GM23338 (cell line): ENCODE measurements at regions not wholly inside any gene's neighbourhood (a gene's known extent, or its start where the extent isn't known, plus 50 kb on each side); places are given as distances from the start of the nearest gene placed in this dataset.

ENCODE experiments used
- ATAC-seq: fragments of 200-7000 bp; cut with Tn5 transposase; 3 replicates; pipeline ENCODE4 v1.9.1; 2020
- DNase-seq: peaks from one replicate; pipeline ENCODE4 v3.0.0-alpha.2; 2015; ENCODE audit warnings: low spot score
- H2AFZ ChIP-seq: fragments of 200-600 bp; sonication (generic); 2 replicates; pipeline ENCODE4 v1.8.0; 2016; ENCODE audit warnings: antibody characterized with exemption, mild to moderate bottlenecking, moderate library complexity
- H3F3A ChIP-seq: fragments of 200-600 bp; sonication (generic); replicated peaks from 2 replicates; pipeline ENCODE4 v1.8.0; 2017; ENCODE audit warnings: antibody characterized with exemption, mixed run types, low read depth
- H3K27ac ChIP-seq: fragments of 200-600 bp; sonication (generic); 2 replicates; pipeline ENCODE4 v1.6.1; 2016; ENCODE audit warnings: low read depth
- H3K27me3 ChIP-seq: fragments of 200-600 bp; sonication (generic); 2 replicates; pipeline ENCODE4 v1.8.0; 2016; ENCODE audit warnings: mild to moderate bottlenecking, mixed run types, moderate library complexity; ENCODE audit not compliant: insufficient read depth
- H3K36me3 ChIP-seq: fragments of 200-600 bp; sonication (generic); 2 replicates; pipeline ENCODE4 v1.8.0; 2016; ENCODE audit warnings: mild to moderate bottlenecking; ENCODE audit not compliant: insufficient read depth
- H3K4me1 ChIP-seq: fragments of 200-600 bp; sonication (generic); 2 replicates; pipeline ENCODE4 v1.8.0; 2016; ENCODE audit warnings: mild to moderate bottlenecking, moderate library complexity; ENCODE audit not compliant: insufficient read depth
- H3K4me2 ChIP-seq: fragments of 200-600 bp; sonication (generic); 2 replicates; pipeline ENCODE4 v1.7.1; 2017; ENCODE audit warnings: mixed run types
- H3K4me3 ChIP-seq: fragments of 200-600 bp; sonication (generic); 2 replicates; pipeline ENCODE4 v1.6.1; 2016; ENCODE audit warnings: mixed run types
- H3K79me2 ChIP-seq: fragments of 200-600 bp; sonication (generic); replicated peaks from 2 replicates; pipeline ENCODE4 v1.8.0; 2017; ENCODE audit warnings: mild to moderate bottlenecking; ENCODE audit not compliant: insufficient read depth
- H3K9me2 ChIP-seq: fragments of 200-600 bp; sonication (generic); 2 replicates; pipeline ENCODE4 v1.8.0; 2017; ENCODE audit not compliant: insufficient read depth
- H4K20me1 ChIP-seq: fragments of 200-600 bp; sonication (generic); replicated peaks from 2 replicates; pipeline ENCODE4 v1.8.0; 2017; ENCODE audit warnings: mild to moderate bottlenecking; ENCODE audit not compliant: insufficient read depth
- H3K27ac Mint-ChIP-seq: 2 replicates; pipeline ENCODE4 v1.8.0; 2020; ENCODE audit warnings: inconsistent platforms, mild to moderate bottlenecking, moderate library complexity, mixed read lengths
- H3K27me3 Mint-ChIP-seq: 3 replicates; pipeline ENCODE4 v1.8.0; 2022; ENCODE audit warnings: low read depth, mild to moderate bottlenecking, moderate library complexity, mixed read lengths, inconsistent platforms; ENCODE audit not compliant: insufficient read depth, poor library complexity
- H3K36me3 Mint-ChIP-seq: 3 replicates; pipeline ENCODE4 v1.8.0; 2021; ENCODE audit warnings: low read depth, mild to moderate bottlenecking, inconsistent platforms, moderate library complexity, mixed read lengths
- H3K4me1 Mint-ChIP-seq: 3 replicates; pipeline ENCODE4 v1.8.0; 2020; ENCODE audit warnings: mild to moderate bottlenecking, inconsistent platforms, mixed read lengths
- H3K4me3 Mint-ChIP-seq: 3 replicates; pipeline ENCODE4 v1.8.0; 2021; ENCODE audit warnings: moderate library complexity, mild to moderate bottlenecking, inconsistent platforms, mixed read lengths
- H3K9me3 Mint-ChIP-seq: 3 replicates; pipeline ENCODE4 v1.8.0; 2020; ENCODE audit warnings: moderate library complexity, mild to moderate bottlenecking, inconsistent platforms, mixed read lengths
- CREB1 ChIP-seq: fragments of 250-450 bp; sonication (Bioruptor Pico); IDR thresholded peaks from 2 replicates; pipeline ENCODE4 v1.5.0; 2020; ENCODE audit warnings: low read depth, mild to moderate bottlenecking, moderate library complexity
- CTCF ChIP-seq, 2 experiments: fragments of 200-600 bp in 1 of 2; sonication (generic) in 1 of 2; conservative IDR thresholded peaks; 2 replicates each; pipeline versions ENCODE4 v1.5.1 to v1.6.1; 2016 to 2017; ENCODE audit warnings: antibody characterized with exemption in 2 of 2, low read depth in 2 of 2, mild to moderate bottlenecking in 2 of 2, moderate library complexity in 1 of 2
- ETS1 ChIP-seq: IDR thresholded peaks from 2 replicates; pipeline ENCODE4 v1.6.1; 2016; ENCODE audit warnings: antibody characterized with exemption
- EZH2 ChIP-seq: fragments of 200-600 bp; sonication (generic); IDR thresholded peaks from one replicate; pipeline ENCODE4 v1.8.0; 2017; ENCODE audit warnings: antibody characterized with exemption, mild to moderate bottlenecking, low read depth; ENCODE audit not compliant: unreplicated experiment
- JUNB ChIP-seq: IDR thresholded peaks from one replicate; pipeline ENCODE4 v1.6.1; 2016; ENCODE audit warnings: antibody characterized with exemption; ENCODE audit not compliant: unreplicated experiment
- NANOG ChIP-seq: IDR thresholded peaks from 2 replicates; pipeline ENCODE4 v1.6.1; 2016; ENCODE audit warnings: antibody characterized with exemption, borderline replicate concordance
- POLR2AphosphoS5 ChIP-seq: IDR thresholded peaks from 2 replicates; pipeline ENCODE4 v1.6.1; 2016; ENCODE audit warnings: antibody characterized with exemption, low read depth
- REST ChIP-seq: IDR thresholded peaks from one replicate; pipeline ENCODE4 v1.6.1; 2018; ENCODE audit warnings: antibody characterized with exemption; ENCODE audit not compliant: unreplicated experiment
- STAT1 ChIP-seq: IDR thresholded peaks from one replicate; pipeline ENCODE4 v1.6.1; 2016; ENCODE audit warnings: antibody characterized with exemption; ENCODE audit not compliant: unreplicated experiment
- ZNF114 ChIP-seq: fragments of 250-450 bp; sonication (Bioruptor Pico); IDR thresholded peaks from 2 replicates; pipeline ENCODE4 v1.5.0; 2020; ENCODE audit warnings: mild to moderate bottlenecking, moderate library complexity
- ZNF331 ChIP-seq: fragments of 250-450 bp; sonication (Bioruptor Pico); IDR thresholded peaks from 2 replicates; pipeline ENCODE4 v1.5.0; 2020; ENCODE audit warnings: low read depth, mild to moderate bottlenecking, moderate library complexity
- TF ChIP-seq, protein P1 (sequence below): fragments of 250-450 bp; sonication (Bioruptor Pico); IDR thresholded peaks from 2 replicates; pipeline ENCODE4 v1.5.0; 2020; ENCODE audit warnings: mild to moderate bottlenecking, moderate library complexity

DNA sequence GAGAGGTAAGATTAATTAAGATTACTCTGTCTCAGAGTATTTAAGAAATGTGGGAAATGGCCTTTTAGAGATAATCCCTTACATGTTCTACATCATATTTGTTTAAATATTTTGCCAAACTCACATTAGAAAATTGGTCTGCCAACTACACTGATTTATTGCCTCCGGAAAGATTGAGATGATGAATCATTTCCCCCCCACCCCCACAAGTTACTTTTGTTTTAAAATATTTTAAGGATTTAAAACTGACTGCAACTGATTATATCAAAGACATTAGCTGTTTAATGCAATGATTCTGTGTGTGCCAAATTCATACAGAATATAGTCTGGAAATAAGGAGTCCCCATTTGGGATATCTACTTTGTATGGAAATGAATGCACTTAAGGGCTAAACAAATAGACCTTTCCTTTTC, 674.4 kb downstream of the PRR16 start:
- H3K9me3 Mint-ChIP-seq: peaks cover 15% of the 10 kb centered on the region; the same call in 2 of the 3 replicates
- Histone ChIP-seq H3K27me3 (no peaks in the 10 kb centered on the region), H2AFZ (no peak overlapping the region), H3K36me3 (no peaks in the 10 kb centered on the region), H3K9me2 (peaks cover 3% of the 10 kb centered on the region; the same call in 1 of the 2 replicates), H3K79me2 (no peaks in the 10 kb centered on the region), H3K27ac (no peak overlapping the region), H3K4me1 (no peaks in the 10 kb centered on the region), H3F3A (no peaks in the 10 kb centered on the region), H4K20me1 (no peaks in the 10 kb centered on the region), H3K4me3 (no peak overlapping the region), H3K4me2 (no peak overlapping the region)
- peaks cover 11% of the 10 kb centered on the region for H3K36me3 Mint-ChIP-seq
- no peak overlapping the region for H3K27ac Mint-ChIP-seq
- no peak for DNase-seq
- H3K4me1 Mint-ChIP-seq: no peaks in the 10 kb centered on the region
- no peak for TF ChIP-seq POLR2AphosphoS5
- TF ChIP-seq REST: no peak
- TF ChIP-seq CREB1: no peak
- no peak for TF ChIP-seq ZNF331 (CRISPR knock-in tag)
- no peak for TF ChIP-seq JUNB
- TF ChIP-seq EZH2: no peak
- no peak for TF ChIP-seq STAT1
- TF ChIP-seq NANOG: no peak
- no peak for TF ChIP-seq ZNF114 (CRISPR knock-in tag)
- TF ChIP-seq, protein P1, sequence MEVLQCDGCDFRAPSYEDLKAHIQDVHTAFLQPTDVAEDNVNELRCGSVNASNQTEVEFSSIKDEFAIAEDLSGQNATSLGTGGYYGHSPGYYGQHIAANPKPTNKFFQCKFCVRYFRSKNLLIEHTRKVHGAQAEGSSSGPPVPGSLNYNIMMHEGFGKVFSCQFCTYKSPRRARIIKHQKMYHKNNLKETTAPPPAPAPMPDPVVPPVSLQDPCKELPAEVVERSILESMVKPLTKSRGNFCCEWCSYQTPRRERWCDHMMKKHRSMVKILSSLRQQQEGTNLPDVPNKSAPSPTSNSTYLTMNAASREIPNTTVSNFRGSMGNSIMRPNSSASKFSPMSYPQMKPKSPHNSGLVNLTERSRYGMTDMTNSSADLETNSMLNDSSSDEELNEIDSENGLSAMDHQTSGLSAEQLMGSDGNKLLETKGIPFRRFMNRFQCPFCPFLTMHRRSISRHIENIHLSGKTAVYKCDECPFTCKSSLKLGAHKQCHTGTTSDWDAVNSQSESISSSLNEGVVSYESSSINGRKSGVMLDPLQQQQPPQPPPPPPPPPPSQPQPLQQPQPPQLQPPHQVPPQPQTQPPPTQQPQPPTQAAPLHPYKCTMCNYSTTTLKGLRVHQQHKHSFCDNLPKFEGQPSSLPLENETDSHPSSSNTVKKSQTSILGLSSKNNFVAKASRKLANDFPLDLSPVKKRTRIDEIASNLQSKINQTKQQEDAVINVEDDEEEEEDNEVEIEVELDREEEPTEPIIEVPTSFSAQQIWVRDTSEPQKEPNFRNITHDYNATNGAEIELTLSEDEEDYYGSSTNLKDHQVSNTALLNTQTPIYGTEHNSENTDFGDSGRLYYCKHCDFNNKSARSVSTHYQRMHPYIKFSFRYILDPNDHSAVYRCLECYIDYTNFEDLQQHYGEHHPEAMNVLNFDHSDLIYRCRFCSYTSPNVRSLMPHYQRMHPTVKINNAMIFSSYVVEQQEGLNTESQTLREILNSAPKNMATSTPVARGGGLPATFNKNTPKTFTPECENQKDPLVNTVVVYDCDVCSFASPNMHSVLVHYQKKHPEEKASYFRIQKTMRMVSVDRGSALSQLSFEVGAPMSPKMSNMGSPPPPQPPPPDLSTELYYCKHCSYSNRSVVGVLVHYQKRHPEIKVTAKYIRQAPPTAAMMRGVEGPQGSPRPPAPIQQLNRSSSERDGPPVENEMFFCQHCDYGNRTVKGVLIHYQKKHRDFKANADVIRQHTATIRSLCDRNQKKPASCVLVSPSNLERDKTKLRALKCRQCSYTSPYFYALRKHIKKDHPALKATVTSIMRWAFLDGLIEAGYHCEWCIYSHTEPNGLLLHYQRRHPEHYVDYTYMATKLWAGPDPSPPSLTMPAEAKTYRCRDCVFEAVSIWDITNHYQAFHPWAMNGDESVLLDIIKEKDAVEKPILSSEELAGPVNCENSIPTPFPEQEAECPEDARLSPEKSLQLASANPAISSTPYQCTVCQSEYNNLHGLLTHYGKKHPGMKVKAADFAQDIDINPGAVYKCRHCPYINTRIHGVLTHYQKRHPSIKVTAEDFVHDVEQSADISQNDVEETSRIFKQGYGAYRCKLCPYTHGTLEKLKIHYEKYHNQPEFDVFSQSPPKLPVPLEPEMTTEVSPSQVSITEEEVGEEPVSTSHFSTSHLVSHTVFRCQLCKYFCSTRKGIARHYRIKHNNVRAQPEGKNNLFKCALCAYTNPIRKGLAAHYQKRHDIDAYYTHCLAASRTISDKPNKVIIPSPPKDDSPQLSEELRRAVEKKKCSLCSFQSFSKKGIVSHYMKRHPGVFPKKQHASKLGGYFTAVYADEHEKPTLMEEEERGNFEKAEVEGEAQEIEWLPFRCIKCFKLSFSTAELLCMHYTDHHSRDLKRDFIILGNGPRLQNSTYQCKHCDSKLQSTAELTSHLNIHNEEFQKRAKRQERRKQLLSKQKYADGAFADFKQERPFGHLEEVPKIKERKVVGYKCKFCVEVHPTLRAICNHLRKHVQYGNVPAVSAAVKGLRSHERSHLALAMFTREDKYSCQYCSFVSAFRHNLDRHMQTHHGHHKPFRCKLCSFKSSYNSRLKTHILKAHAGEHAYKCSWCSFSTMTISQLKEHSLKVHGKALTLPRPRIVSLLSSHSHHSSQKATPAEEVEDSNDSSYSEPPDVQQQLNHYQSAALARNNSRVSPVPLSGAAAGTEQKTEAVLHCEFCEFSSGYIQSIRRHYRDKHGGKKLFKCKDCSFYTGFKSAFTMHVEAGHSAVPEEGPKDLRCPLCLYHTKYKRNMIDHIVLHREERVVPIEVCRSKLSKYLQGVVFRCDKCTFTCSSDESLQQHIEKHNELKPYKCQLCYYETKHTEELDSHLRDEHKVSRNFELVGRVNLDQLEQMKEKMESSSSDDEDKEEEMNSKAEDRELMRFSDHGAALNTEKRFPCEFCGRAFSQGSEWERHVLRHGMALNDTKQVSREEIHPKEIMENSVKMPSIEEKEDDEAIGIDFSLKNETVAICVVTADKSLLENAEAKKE (CRISPR knock-in tag): no peak
- TF ChIP-seq CTCF (conservative IDR thresholded peaks at IDR 0.05; ENCODE audit: low read depth in 2 of 2): no peak
- no peak for TF ChIP-seq ETS1
- no peaks in the 10 kb centered on the region for H3K27me3 Mint-ChIP-seq
- H3K4me3 Mint-ChIP-seq: no peak overlapping the region
- no peak for ATAC-seq
